K562 (cell line): ENCODE measurements at regions not wholly inside any gene's neighbourhood (a gene's known extent, or its start where the extent isn't known, plus 50 kb on each side); places are given as distances from the start of the nearest gene placed in this dataset.

Source experiments
- ATAC-seq: fragments of 200-7000 bp; cut with Tn5 transposase; 3 replicates; pipeline ENCODE4 v1.9.1; 2020; ENCODE audit warnings: moderate library complexity
- BruUV-seq: library from RNA; stranded (reverse); fragments of 400-500 nt; replicated peaks from 2 replicates; lab custom pipeline; 2021; lab: Mats Ljungman, UMichigan
- CTCF ChIA-PET: fragments of 300-600 bp; formaldehyde crosslinking; extraction: SDS; loops from one replicate; lab custom pipeline; 2021; ENCODE audit warnings: low intra/inter-chr PET ratio; lab: Yijun Ruan, JAX
- POLR2A ChIA-PET: fragments of 300-600, 350-650 bp; sonication (Branson Sonifier 250); formaldehyde crosslinking; extraction: SDS; loops from one replicate; lab custom pipeline; 2021; ENCODE audit warnings: antibody characterized with exemption, inconsistent platforms; lab: Yijun Ruan, JAX
- DNase-seq, 4 experiments: peaks; one replicate each; pipeline versions ENCODE4 v3.0.0 to v3.0.0-alpha.2; 2011 to 2018; ENCODE audit warnings: low spot score in 3 of 4, mixed read lengths in 3 of 4; ENCODE audit errors: extremely low read depth in 1 of 4
- FAIRE-seq: peaks from 2 replicates; lab custom pipeline; 2011; peaks lifted over from hg19 to GRCh38; lab: Jason Lieb, UNC
- H2AFZ ChIP-seq: 2 replicates; pipeline ENCODE4 v1.6.0; 2011; ENCODE audit warnings: low read depth, low read length, control low read depth, inconsistent platforms
- H3K27ac ChIP-seq: fragments of 200-600 bp; 3 replicates; pipeline ENCODE4 v1.8.0; 2011; ENCODE audit warnings: low read depth, mild to moderate bottlenecking, control low read depth, inconsistent platforms, low read length, moderate library complexity, mixed read lengths; ENCODE audit errors: extremely low read depth
- H3K27me3 ChIP-seq, 2 experiments: fragments of 300-600 bp in 1 of 2; 2 replicates in 1 of 2; 3 replicates in 1 of 2; pipeline versions ENCODE4 v1.6.0 to v1.8.0; 2011; ENCODE audit warnings: inconsistent platforms in 2 of 2, low read length in 2 of 2, mild to moderate bottlenecking in 1 of 2, mixed read lengths in 1 of 2, moderate library complexity in 1 of 2; ENCODE audit not compliant: control insufficient read depth in 2 of 2, insufficient read depth in 2 of 2
- H3K36me3 ChIP-seq: fragments of 300-600 bp; 3 replicates; pipeline ENCODE4 v1.8.0; 2011; ENCODE audit warnings: mild to moderate bottlenecking, low read length, inconsistent platforms; ENCODE audit not compliant: control insufficient read depth, insufficient read depth
- H3K4me1 ChIP-seq, 2 experiments: fragments of 200-600 bp in 1 of 2; replicated peaks in 1 of 2; 2 replicates in 1 of 2; 3 replicates in 1 of 2; pipeline versions ENCODE4 v1.5.1 to v1.8.0; 2011; ENCODE audit warnings: inconsistent platforms in 2 of 2, low read length in 2 of 2, mild to moderate bottlenecking in 1 of 2, mixed read lengths in 1 of 2, moderate library complexity in 1 of 2; ENCODE audit not compliant: control insufficient read depth in 2 of 2, insufficient read depth in 2 of 2
- H3K4me2 ChIP-seq: 2 replicates; pipeline ENCODE4 v1.6.1; 2011; ENCODE audit warnings: low read length, control low read depth, inconsistent platforms, mixed read lengths; ENCODE audit not compliant: insufficient read depth
- H3K4me3 ChIP-seq: fragments of 200-600 bp; sonication (generic), shearing (Covaris generic); 2 replicates; pipeline ENCODE4 v1.5.1; 2016; ENCODE audit warnings: control low read depth, inconsistent platforms
- H3K79me2 ChIP-seq: fragments of 200-600 bp; 3 replicates; pipeline ENCODE4 v1.8.0; 2011; ENCODE audit warnings: low read length, inconsistent platforms; ENCODE audit not compliant: control insufficient read depth, insufficient read depth
- H3K9ac ChIP-seq, 2 experiments: 2 replicates each; pipeline versions ENCODE4 v1.6.0 to v1.6.1; 2011; ENCODE audit warnings: low read depth in 2 of 2, low read length in 2 of 2, control low read depth in 1 of 2, inconsistent platforms in 1 of 2, mild to moderate bottlenecking in 1 of 2, mixed read lengths in 1 of 2; ENCODE audit not compliant: insufficient read depth in 1 of 2
- H3K9me1 ChIP-seq: one replicate; pipeline ENCODE4 v1.6.0; 2011; ENCODE audit warnings: inconsistent platforms, mild to moderate bottlenecking, low read length, moderate library complexity; ENCODE audit not compliant: control insufficient read depth, insufficient read depth
- H3K9me3 ChIP-seq: replicated peaks from 2 replicates; pipeline ENCODE4 v1.5.1; 2011; ENCODE audit warnings: low read depth, low read length, inconsistent platforms; ENCODE audit not compliant: control insufficient read depth, insufficient read depth
- H4K20me1 ChIP-seq: replicated peaks from 2 replicates; pipeline ENCODE4 v1.6.1; 2011; ENCODE audit warnings: low read length, inconsistent platforms, mixed read lengths; ENCODE audit not compliant: control insufficient read depth, insufficient read depth
- EHMT2 ChIP-seq: fragments of 450-650 bp; IDR thresholded peaks from 2 replicates; pipeline ENCODE4 v1.6.1; 2018; ENCODE audit warnings: antibody characterized with exemption
- GTF2A2 ChIP-seq: IDR thresholded peaks from 2 replicates; pipeline ENCODE4 v1.6.1; 2016; ENCODE audit warnings: mild to moderate bottlenecking, missing genetic modification characterization, missing compliant biosample characterization
- HLTF ChIP-seq: fragments of 450-650 bp; IDR thresholded peaks from 2 replicates; pipeline ENCODE4 v1.6.1; 2016
- ZNF668 ChIP-seq: fragments of 250-450 bp; sonication (Bioruptor Pico); IDR thresholded peaks from 2 replicates; pipeline ENCODE4 v1.8.0; 2022; ENCODE audit warnings: mild to moderate bottlenecking, inconsistent platforms
- ZNF707 ChIP-seq: fragments of 250-450 bp; sonication (Bioruptor Pico); conservative IDR thresholded peaks from 2 replicates; pipeline ENCODE4 v1.8.0; 2022; ENCODE audit warnings: inconsistent platforms, mild to moderate bottlenecking, moderate library complexity
- WGBS: fragments of 100-300 bp; shearing (Covaris generic); methylation state at CpG from one replicate; pipeline ENCODE4 v1.1.6; 2016; ENCODE audit warnings: low coverage, mixed read lengths; ENCODE audit not compliant: insufficient coverage; ENCODE audit errors: missing lambda C conversion rate; 5-methylcytosine and 5-hydroxymethylcytosine counted together
- in situ Hi-C: fragments of 300-500 bp; cut with MboI; formaldehyde crosslinking; loops from 4 replicates; pipeline ENCODE4 v1.15.0; 2018; ENCODE audit warnings: inconsistent platforms, mixed read lengths
- intact Hi-C: fragments of 100-400 bp; cut with micrococcal nuclease; formaldehyde crosslinking; loops from 2 replicates; pipeline ENCODE4 v1.14.2; 2022
- TF ChIP-seq, protein P1 (sequence below): fragments of 250-450 bp; sonication (Bioruptor Pico); IDR thresholded peaks from 2 replicates; pipeline ENCODE4 v1.4.0; 2020; ENCODE audit warnings: borderline replicate concordance
- TF ChIP-seq, protein P2 (sequence below): fragments of 450-650 bp; formaldehyde crosslinking; IDR thresholded peaks from 2 replicates; pipeline ENCODE4 v1.4.0; 2020; ENCODE audit warnings: mild to moderate bottlenecking, moderate library complexity
- TF ChIP-seq, protein P3 (sequence below), 2 experiments: fragments of 250-450 bp in 1 of 2; fragments of 450-650 bp in 1 of 2; sonication (Bioruptor Pico) in 1 of 2; IDR thresholded peaks; 2 replicates each; pipeline versions ENCODE4 v1.6.1 to v1.8.0; 2016 to 2021; ENCODE audit warnings: mild to moderate bottlenecking in 2 of 2, moderate library complexity in 2 of 2, missing compliant biosample characterization in 1 of 2, missing genetic modification characterization in 1 of 2

DNA sequence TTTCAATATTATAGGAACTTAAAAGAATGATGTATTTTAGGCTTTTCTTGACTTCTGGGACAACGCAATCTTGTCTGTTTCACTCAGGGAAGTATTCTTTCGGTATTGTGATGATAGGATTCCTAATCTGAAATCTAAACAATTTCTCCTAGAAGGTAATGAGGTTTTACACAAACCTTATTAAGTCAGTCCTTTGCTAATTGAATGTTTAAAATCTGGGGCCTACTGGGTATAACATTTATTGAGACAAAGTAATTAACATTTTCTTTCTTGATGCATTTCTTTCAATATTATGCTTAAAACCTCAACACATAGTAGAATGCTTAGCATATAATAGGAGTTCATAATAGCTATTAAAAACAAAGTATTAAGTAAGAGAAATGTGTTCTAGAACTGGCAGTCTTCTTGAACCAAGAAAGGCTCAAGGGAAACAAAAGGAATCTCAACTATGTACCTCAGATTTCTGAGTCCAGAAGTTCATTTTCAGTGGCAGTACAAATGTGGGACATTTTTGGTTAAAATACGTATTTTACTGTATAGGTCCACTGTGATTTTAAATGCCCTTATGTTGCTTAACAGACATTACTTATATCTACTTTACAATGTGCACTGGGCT is 121.4 kb upstream of the BMP2 start:
- H3K27ac ChIP-seq, result no peak overlapping the region
- no peaks in the 10 kb centered on the region for H3K9me3 ChIP-seq
- ATAC-seq (no peak), DNase-seq (no peak), FAIRE-seq (no peak)
- in situ Hi-C loops (no loop called here), intact Hi-C loops (no loop called here)
- H3K27me3 ChIP-seq, result no peaks in the 10 kb centered on the region
- POLR2A ChIA-PET, result no interaction called here
- H3K79me2 ChIP-seq, result no peaks in the 10 kb centered on the region
- WGBS, result 0% methylated on average over 3 of the region's 3 CpGs
- H3K36me3 ChIP-seq, result no peaks in the 10 kb centered on the region
- BruUV-seq, result no TSS peak
- H4K20me1 ChIP-seq, result no peaks in the 10 kb centered on the region
- H2AFZ ChIP-seq, result no peak overlapping the region
- H3K4me2 ChIP-seq, result no peak overlapping the region
- CTCF ChIA-PET, result no interaction called here
- TF ChIP-seq ZNF668 (no peak), HLTF (no peak), ZNF707 (CRISPR knock-in tag) (no peak)
- no peak overlapping the region for H3K4me3 ChIP-seq
- H3K4me1 ChIP-seq, result no peaks in the 10 kb centered on the region
- no peak overlapping the region for H3K9ac ChIP-seq
- no peaks in the 10 kb centered on the region for H3K9me1 ChIP-seq

DNA sequence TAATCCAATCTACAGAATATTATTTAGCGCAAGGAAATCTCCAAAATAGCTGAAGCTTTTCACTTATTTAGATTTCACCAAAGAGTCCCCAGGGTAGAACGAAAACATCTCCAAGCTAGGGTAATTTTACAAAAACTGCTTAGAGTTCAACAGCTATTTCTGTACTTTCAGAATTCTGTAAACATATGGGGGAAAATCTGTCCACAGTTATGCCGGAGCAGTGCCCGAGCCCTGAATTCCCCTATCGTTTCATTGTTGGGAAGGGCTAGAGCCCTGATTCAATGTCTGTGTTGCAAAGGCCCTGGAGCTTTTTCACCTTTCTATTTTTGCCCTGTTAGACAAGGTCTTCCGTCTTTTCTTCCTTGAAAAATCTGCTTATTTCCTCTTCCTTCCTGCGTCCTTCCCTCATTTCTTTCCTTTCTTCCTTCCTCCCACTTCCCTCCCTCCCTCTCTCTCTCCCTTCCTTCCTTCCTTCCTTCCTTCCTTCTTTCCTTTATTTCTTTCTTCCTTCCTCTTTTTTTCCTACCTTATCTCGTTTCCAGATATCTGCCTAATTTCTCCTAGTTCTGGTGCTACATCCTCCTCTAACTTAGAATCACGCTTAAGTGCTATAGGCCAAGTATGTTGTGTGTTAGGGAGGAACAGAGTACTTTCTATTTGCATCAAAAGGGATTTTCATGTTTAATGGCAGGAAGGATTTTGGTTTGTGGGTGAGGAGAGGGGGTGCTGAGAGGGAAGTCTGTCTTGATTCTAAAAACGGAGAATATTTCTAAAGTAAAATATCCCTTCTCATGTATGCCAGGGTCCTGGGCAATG is 122.5 kb upstream of the BMP2 start:
- in situ Hi-C loops, result no loop called here
- H4K20me1 ChIP-seq, result no peaks in the 10 kb centered on the region
- no peak overlapping the region for H3K4me3 ChIP-seq
- no TSS peak for BruUV-seq
- no peak overlapping the region for H3K9ac ChIP-seq
- DNase-seq (no peak), ATAC-seq (no peak), FAIRE-seq (no peak)
- H3K36me3 ChIP-seq, result no peaks in the 10 kb centered on the region
- CTCF ChIA-PET, result no interaction called here
- no peaks in the 10 kb centered on the region for H3K9me1 ChIP-seq
- no peak overlapping the region for H3K27ac ChIP-seq
- H3K27me3 ChIP-seq, result no peaks in the 10 kb centered on the region
- TF ChIP-seq EHMT2 (no peak), GTF2A2 (tag) (no peak)
- TF ChIP-seq, protein P1, sequence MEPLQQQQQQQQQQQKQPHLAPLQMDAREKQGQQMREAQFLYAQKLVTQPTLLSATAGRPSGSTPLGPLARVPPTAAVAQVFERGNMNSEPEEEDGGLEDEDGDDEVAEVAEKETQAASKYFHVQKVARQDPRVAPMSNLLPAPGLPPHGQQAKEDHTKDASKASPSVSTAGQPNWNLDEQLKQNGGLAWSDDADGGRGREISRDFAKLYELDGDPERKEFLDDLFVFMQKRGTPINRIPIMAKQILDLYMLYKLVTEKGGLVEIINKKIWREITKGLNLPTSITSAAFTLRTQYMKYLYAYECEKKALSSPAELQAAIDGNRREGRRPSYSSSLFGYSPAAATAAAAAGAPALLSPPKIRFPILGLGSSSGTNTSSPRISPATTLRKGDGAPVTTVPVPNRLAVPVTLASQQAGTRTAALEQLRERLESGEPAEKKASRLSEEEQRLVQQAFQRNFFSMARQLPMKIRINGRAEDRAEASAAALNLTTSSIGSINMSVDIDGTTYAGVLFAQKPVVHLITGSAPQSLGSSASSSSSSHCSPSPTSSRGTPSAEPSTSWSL, result no peak
- TF ChIP-seq, protein P2, sequence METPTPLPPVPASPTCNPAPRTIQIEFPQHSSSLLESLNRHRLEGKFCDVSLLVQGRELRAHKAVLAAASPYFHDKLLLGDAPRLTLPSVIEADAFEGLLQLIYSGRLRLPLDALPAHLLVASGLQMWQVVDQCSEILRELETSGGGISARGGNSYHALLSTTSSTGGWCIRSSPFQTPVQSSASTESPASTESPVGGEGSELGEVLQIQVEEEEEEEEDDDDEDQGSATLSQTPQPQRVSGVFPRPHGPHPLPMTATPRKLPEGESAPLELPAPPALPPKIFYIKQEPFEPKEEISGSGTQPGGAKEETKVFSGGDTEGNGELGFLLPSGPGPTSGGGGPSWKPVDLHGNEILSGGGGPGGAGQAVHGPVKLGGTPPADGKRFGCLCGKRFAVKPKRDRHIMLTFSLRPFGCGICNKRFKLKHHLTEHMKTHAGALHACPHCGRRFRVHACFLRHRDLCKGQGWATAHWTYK, result no peak
- TF ChIP-seq, protein P3, sequence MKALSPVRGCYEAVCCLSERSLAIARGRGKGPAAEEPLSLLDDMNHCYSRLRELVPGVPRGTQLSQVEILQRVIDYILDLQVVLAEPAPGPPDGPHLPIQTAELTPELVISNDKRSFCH (CRISPR knock-in tag; IDR thresholded peaks at IDR 0.05), result no peak
- TF ChIP-seq, protein P3 (tag; IDR thresholded peaks at IDR 0.05), result no peak
- no peaks in the 10 kb centered on the region for H3K9me3 ChIP-seq
- H2AFZ ChIP-seq, result no peak overlapping the region
- 0% methylated on average over 7 of the region's 10 CpGs for WGBS
- H3K4me2 ChIP-seq, result no peak overlapping the region
- intact Hi-C loops, result no loop called here
- no peaks in the 10 kb centered on the region for H3K4me1 ChIP-seq
- POLR2A ChIA-PET, result no interaction called here
- no peaks in the 10 kb centered on the region for H3K79me2 ChIP-seq
